OCI-LY7 (cell line): ENCODE measurements at regions not wholly inside any gene's neighbourhood (a gene's known extent, or its start where the extent isn't known, plus 50 kb on each side); places are given as distances from the start of the nearest gene placed in this dataset.

Experiments used
- BruUV-seq: library from RNA; stranded (reverse); fragments of 400-500 nt; replicated peaks from 2 replicates; lab custom pipeline; 2021; lab: Mats Ljungman, UMichigan
- CTCF ChIA-PET: fragments of 300-600 bp; sonication (Branson Sonifier 250); formaldehyde crosslinking; loops from one replicate; lab custom pipeline; 2022; ENCODE audit warnings: antibody characterized with exemption; ENCODE audit not compliant: unreplicated experiment; lab: Charles Lee
- POLR2A ChIA-PET: fragments of 300-600 bp; sonication (Branson Sonifier 250); formaldehyde crosslinking; loops from one replicate; lab custom pipeline; 2022; ENCODE audit warnings: antibody characterized with exemption; lab: Charles Lee
- DNase-seq: peaks from one replicate; pipeline ENCODE4 v3.0.0-alpha.2; 2015; ENCODE audit warnings: low spot score
- H2AFZ ChIP-seq: fragments of 200-600 bp; sonication (generic), shearing (Covaris generic); 2 replicates; pipeline ENCODE4 v1.6.1; 2014; ENCODE audit warnings: mild to moderate bottlenecking, antibody characterized with exemption, low read length, moderate library complexity
- H3K27ac ChIP-seq: fragments of 200-600 bp; sonication (generic); 2 replicates; pipeline ENCODE4 v1.5.1; 2014; ENCODE audit warnings: mixed run types, low read depth, mild to moderate bottlenecking, moderate library complexity, low read length, inconsistent platforms; ENCODE audit not compliant: poor library complexity, severe bottlenecking
- H3K36me3 ChIP-seq: fragments of 200-600 bp; sonication (generic); 2 replicates; pipeline ENCODE4 v1.6.1; 2014; ENCODE audit warnings: mild to moderate bottlenecking, antibody characterized with exemption, low read length, moderate library complexity, mixed read lengths; ENCODE audit not compliant: insufficient read depth
- H3K4me1 ChIP-seq: fragments of 200-600 bp; sonication (generic); 2 replicates; pipeline ENCODE4 v1.5.1; 2014; ENCODE audit warnings: mild to moderate bottlenecking, low read length; ENCODE audit not compliant: insufficient read depth, poor library complexity, severe bottlenecking
- H3K4me2 ChIP-seq: fragments of 200-600 bp; sonication (generic); 2 replicates; pipeline ENCODE4 v1.6.1; 2014; ENCODE audit warnings: mild to moderate bottlenecking, low read length
- H3K4me3 ChIP-seq: fragments of 200-600 bp; sonication (generic); 2 replicates; pipeline ENCODE4 v1.5.1; 2014; ENCODE audit warnings: mild to moderate bottlenecking, low read depth, low read length; ENCODE audit not compliant: poor library complexity, severe bottlenecking
- H3K79me2 ChIP-seq: fragments of 200-600 bp; sonication (generic); 2 replicates; pipeline ENCODE4 v1.6.1; 2016; ENCODE audit warnings: low read depth, mild to moderate bottlenecking, low read length, moderate library complexity, mixed read lengths; ENCODE audit not compliant: insufficient read depth
- H3K9me2 ChIP-seq: fragments of 200-600 bp; sonication (generic); 2 replicates; pipeline ENCODE4 v1.6.1; 2016; ENCODE audit warnings: mild to moderate bottlenecking, low read length, mixed read lengths; ENCODE audit not compliant: insufficient read depth
- H3K9me3 ChIP-seq: fragments of 200-600 bp; sonication (generic); 2 replicates; pipeline ENCODE4 v1.6.1; 2014; ENCODE audit warnings: mild to moderate bottlenecking, mixed run types, low read length, mixed read lengths
- H4K20me1 ChIP-seq: fragments of 200-600 bp; sonication (generic); 2 replicates; pipeline ENCODE4 v1.6.1; 2014; ENCODE audit warnings: mild to moderate bottlenecking, antibody characterized with exemption, low read length, moderate library complexity, mixed read lengths; ENCODE audit not compliant: insufficient read depth
- CTCF ChIP-seq: fragments of 200-600 bp; sonication (generic); conservative IDR thresholded peaks from 2 replicates; pipeline ENCODE4 v1.5.1; 2014; ENCODE audit warnings: mild to moderate bottlenecking, antibody characterized with exemption, low read length, moderate library complexity, mixed read lengths
- EZH2phosphoT487 ChIP-seq: fragments of 200-600 bp; sonication (generic); IDR thresholded peaks from 2 replicates; pipeline ENCODE4 v1.6.1; 2018; ENCODE audit warnings: low read depth, borderline replicate concordance, mild to moderate bottlenecking, mixed run types, antibody characterized with exemption, low read length, moderate library complexity, mixed read lengths
- intact Hi-C: fragments of 100-400 bp; cut with micrococcal nuclease; formaldehyde crosslinking; loops from one replicate; pipeline ENCODE4 v1.10.0; 2022; ENCODE audit not compliant: unreplicated experiment

- Histone ChIP-seq H3K4me3 (no peak overlapping the region), H3K9me2 (no peaks in the 10 kb centered on the region), H3K27ac (no peak overlapping the region), H4K20me1 (no peaks in the 10 kb centered on the region), H3K36me3 (no peaks in the 10 kb centered on the region), H3K9me3 (no peaks in the 10 kb centered on the region), H3K79me2 (no peaks in the 10 kb centered on the region), H3K4me1 (no peaks in the 10 kb centered on the region), H2AFZ (no peak overlapping the region), H3K4me2 (no peak overlapping the region)
- ChIA-PET CTCF (no interaction called here), POLR2A (no interaction called here)
- DNase-seq = no peak
- intact Hi-C loops = no loop called here
- BruUV-seq = no TSS peak
- TF ChIP-seq EZH2phosphoT487 (no peak), CTCF (no peak)
Measured at GRCh38 chr4:10267066-10267465, 150.5 kb upstream of the WDR1 start.

- ChIA-PET POLR2A (no interaction called here), CTCF (no interaction called here)
- intact Hi-C loops = no loop called here
- Histone ChIP-seq H3K4me3 (no peak overlapping the region), H4K20me1 (no peaks in the 10 kb centered on the region), H3K27ac (no peak overlapping the region), H3K9me2 (no peaks in the 10 kb centered on the region), H3K9me3 (no peaks in the 10 kb centered on the region), H3K79me2 (no peaks in the 10 kb centered on the region), H2AFZ (no peak overlapping the region), H3K36me3 (no peaks in the 10 kb centered on the region), H3K4me1 (no peaks in the 10 kb centered on the region), H3K4me2 (no peak overlapping the region)
- no TSS peak for BruUV-seq
- peak; percentile 1 for DNase-seq
- TF ChIP-seq EZH2phosphoT487 = no peak
- 0 out of 2 replicates have a peak, but pooled peaks have one; percentile 25 for TF ChIP-seq CTCF
Measured at GRCh38 chr4:10260777-10261176, 144.2 kb upstream of the WDR1 start.

- Histone ChIP-seq H3K27ac (no peak overlapping the region), H3K9me2 (no peaks in the 10 kb centered on the region), H2AFZ (no peak overlapping the region), H3K79me2 (no peaks in the 10 kb centered on the region), H3K4me2 (no peak overlapping the region), H3K36me3 (no peaks in the 10 kb centered on the region), H3K9me3 (no peaks in the 10 kb centered on the region), H4K20me1 (no peaks in the 10 kb centered on the region), H3K4me1 (no peaks in the 10 kb centered on the region), H3K4me3 (no peak overlapping the region)
- intact Hi-C loops = no loop called here
- TF ChIP-seq EZH2phosphoT487 = no peak
- no peak for TF ChIP-seq CTCF
- ChIA-PET POLR2A (interaction anchor here (0.6 kb wide), 1 partner anchor 301 kb away, joined by 3 read pairs; no protein-coding TSS in a partner anchor), CTCF (no interaction called here)
- BruUV-seq = no TSS peak
- DNase-seq = no peak
Measured at GRCh38 chr4:10259976-10260375, 143.4 kb upstream of the WDR1 start.
